Right lobe of liver (tissue), 6 donors: ENCODE measurements at regions not wholly inside any gene's neighbourhood (a gene's known extent, or its start where the extent isn't known, plus 50 kb on each side); places are given as distances from the start of the nearest gene placed in this dataset.
"Not testable (repeated sequence)": the region's sequence is repeated elsewhere in the genome, so short reads cannot be mapped to it uniquely, and the experiment has no call there.

ENCODE experiments used
- ATAC-seq, 4 donors: fragments of 200-7000 bp; cut with Tn5 transposase; one replicate each; pipeline ENCODE4 v1.9.1; 2020; ENCODE audit warnings: mild to moderate bottlenecking in 4 of 4, moderate library complexity in 4 of 4
- DNase-seq, 3 donors: peaks; one replicate each; pipeline ENCODE4 v3.0.0-alpha.2; 2020
- H3K27ac ChIP-seq, 3 donors: fragments of 200-600 bp; one replicate each; pipeline ENCODE4 v1.8.0; 2022
- H3K27me3 ChIP-seq, 2 donors: fragments of 200-600 bp; one replicate each; pipeline ENCODE4 v1.8.0; 2022
- H3K36me3 ChIP-seq, 4 donors: fragments of 200-600 bp; sonication (generic) in 1 of 4; one replicate each; pipeline versions ENCODE4 v1.5.1 to v1.8.0; 2017 to 2022; ENCODE audit warnings: control low read depth in 1 of 4
- H3K4me1 ChIP-seq, 4 donors: fragments of 200-600 bp; sonication (generic) in 1 of 4; one replicate each; pipeline versions ENCODE4 v1.5.1 to v1.8.0; 2017 to 2022; ENCODE audit warnings: control low read depth in 1 of 4
- H3K4me3 ChIP-seq, 3 donors: fragments of 200-600 bp; one replicate each; pipeline ENCODE4 v1.8.0; 2022
- H3K9me3 ChIP-seq, 4 donors: fragments of 200-600 bp; sonication (generic) in 1 of 4; one replicate each; pipeline versions ENCODE4 v1.5.1 to v1.8.0; 2017 to 2022; ENCODE audit warnings: control low read depth in 1 of 4
- POLR2A ChIP-seq: fragments of 450-650 bp; IDR thresholded peaks from one replicate; pipeline ENCODE4 v1.6.1; 2017; ENCODE audit warnings: antibody characterized with exemption, mild to moderate bottlenecking
- WGBS: methylation state at CpG from one replicate; pipeline ENCODE4 v1.1.6; 2018; ENCODE audit warnings: low coverage, low lambda C conversion rate; ENCODE audit not compliant: insufficient coverage; ENCODE audit errors: missing lambda C conversion rate; 5-methylcytosine and 5-hydroxymethylcytosine counted together
- intact Hi-C, 2 donors: fragments of 100-400 bp; cut with DNase I; formaldehyde crosslinking; loops; one replicate each; pipeline versions ENCODE4 v1.11.2 to v1.14.1; 2022
- TF ChIP-seq, protein P1 (sequence below), 4 donors: fragments of 200-600 bp in 3 of 4; fragments of 450-650 bp in 1 of 4; IDR thresholded peaks; one replicate each; pipeline versions ENCODE4 v1.5.1 to v1.8.0; 2016 to 2022; ENCODE audit warnings: antibody characterized with exemption in 4 of 4, mild to moderate bottlenecking in 2 of 4
- donor health status: DM: no; HTN: yes; CAD: no.
- donor health status: DM: no; HTN: no; CAD: no.
- donor health status: DM: no; HTN: no; CAD: no.
- donor health status: DM: no; HTN: yes; CAD: no.
- donor health status: DM: no; HTN: yes; CAD: no.

GRCh38 chr3:191980443-191980842 lies 519.5 kb downstream of the PYDC2 start:
- TF ChIP-seq POLR2A, result no peak
- TF ChIP-seq, protein P1, sequence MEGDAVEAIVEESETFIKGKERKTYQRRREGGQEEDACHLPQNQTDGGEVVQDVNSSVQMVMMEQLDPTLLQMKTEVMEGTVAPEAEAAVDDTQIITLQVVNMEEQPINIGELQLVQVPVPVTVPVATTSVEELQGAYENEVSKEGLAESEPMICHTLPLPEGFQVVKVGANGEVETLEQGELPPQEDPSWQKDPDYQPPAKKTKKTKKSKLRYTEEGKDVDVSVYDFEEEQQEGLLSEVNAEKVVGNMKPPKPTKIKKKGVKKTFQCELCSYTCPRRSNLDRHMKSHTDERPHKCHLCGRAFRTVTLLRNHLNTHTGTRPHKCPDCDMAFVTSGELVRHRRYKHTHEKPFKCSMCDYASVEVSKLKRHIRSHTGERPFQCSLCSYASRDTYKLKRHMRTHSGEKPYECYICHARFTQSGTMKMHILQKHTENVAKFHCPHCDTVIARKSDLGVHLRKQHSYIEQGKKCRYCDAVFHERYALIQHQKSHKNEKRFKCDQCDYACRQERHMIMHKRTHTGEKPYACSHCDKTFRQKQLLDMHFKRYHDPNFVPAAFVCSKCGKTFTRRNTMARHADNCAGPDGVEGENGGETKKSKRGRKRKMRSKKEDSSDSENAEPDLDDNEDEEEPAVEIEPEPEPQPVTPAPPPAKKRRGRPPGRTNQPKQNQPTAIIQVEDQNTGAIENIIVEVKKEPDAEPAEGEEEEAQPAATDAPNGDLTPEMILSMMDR (IDR thresholded peaks at IDR 0.05), result no peak
- intact Hi-C loops, result no loop called here
- no peaks in the 10 kb centered on the region for H3K27me3 ChIP-seq
- WGBS, result 61% methylated on average over 4 of the region's 4 CpGs
- H3K9me3 ChIP-seq, result peaks cover 0 to 3% (median 0%) of the 10 kb centered on the region in 4 donors
- no peaks in the 10 kb centered on the region for H3K4me1 ChIP-seq
- DNase-seq (no peak), ATAC-seq (no peak)
- no peak overlapping the region for H3K27ac ChIP-seq
- no peaks in the 10 kb centered on the region for H3K36me3 ChIP-seq
- H3K4me3 ChIP-seq, result no peak overlapping the region

GRCh38 chr3:191982481-191982880 lies 521.5 kb downstream of the PYDC2 start:
- no peaks in the 10 kb centered on the region for H3K36me3 ChIP-seq
- no peak overlapping the region for H3K4me3 ChIP-seq
- intact Hi-C loops, result no loop called here
- WGBS, result 51% methylated on average over 3 of the region's 3 CpGs
- no peak for DNase-seq
- no peak for ATAC-seq
- TF ChIP-seq POLR2A, result no peak
- TF ChIP-seq, protein P1 (IDR thresholded peaks at IDR 0.05), result no peak
- peaks cover 0 to 3% (median 0%) of the 10 kb centered on the region in 4 donors for H3K9me3 ChIP-seq
- no peaks in the 10 kb centered on the region for H3K4me1 ChIP-seq
- no peaks in the 10 kb centered on the region for H3K27me3 ChIP-seq
- no peak overlapping the region for H3K27ac ChIP-seq

DNA sequence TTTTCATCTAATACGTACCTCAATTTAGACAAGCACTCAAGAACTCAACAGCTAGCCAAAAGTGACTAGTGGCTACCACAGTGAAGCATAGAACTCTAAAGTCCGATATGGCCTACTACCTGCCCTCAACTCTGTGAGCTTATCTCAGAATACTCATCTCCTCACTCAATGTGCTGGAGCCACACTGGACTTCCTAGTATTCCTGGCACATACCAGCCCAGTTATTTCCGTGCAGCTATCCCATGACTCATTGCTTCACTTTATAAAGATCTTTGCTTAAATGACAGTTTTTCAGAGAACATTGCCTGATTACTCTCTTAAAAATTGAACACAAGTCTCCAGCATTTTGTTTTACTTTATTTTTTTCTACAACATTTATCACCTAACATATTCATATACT lies 524.7 kb downstream of the PYDC2 start:
- no peak for ATAC-seq
- intact Hi-C loops, result no loop called here
- WGBS, result 69% methylated on average over 3 of the region's 3 CpGs

GRCh38 chr3:191987831-191988350 lies 526.9 kb downstream of the PYDC2 start:
- no peak overlapping the region for H3K4me3 ChIP-seq
- no peak overlapping the region for H3K27ac ChIP-seq
- no peak for TF ChIP-seq POLR2A
- TF ChIP-seq, protein P1 (IDR thresholded peaks at IDR 0.05), result no peak
- no peaks in the 10 kb centered on the region for H3K9me3 ChIP-seq
- no peaks in the 10 kb centered on the region for H3K36me3 ChIP-seq
- intact Hi-C loops, result no loop called here
- DNase-seq, result no peak
- 40% methylated on average over 1 of the region's 1 CpG for WGBS
- ATAC-seq, result no peak
- no peaks in the 10 kb centered on the region for H3K27me3 ChIP-seq
- no peaks in the 10 kb centered on the region for H3K4me1 ChIP-seq

More for the DNA sequence above, 524.7 kb downstream of the PYDC2 start:
- H3K4me3 ChIP-seq, result no peak overlapping the region
- no peak for TF ChIP-seq POLR2A
- TF ChIP-seq, protein P1 (IDR thresholded peaks at IDR 0.05), result no peak
- no peaks in the 10 kb centered on the region for H3K9me3 ChIP-seq
- no peaks in the 10 kb centered on the region for H3K27me3 ChIP-seq
- DNase-seq, result no peak
- no peaks in the 10 kb centered on the region for H3K36me3 ChIP-seq
- no peaks in the 10 kb centered on the region for H3K4me1 ChIP-seq
- H3K27ac ChIP-seq, result no peak overlapping the region

DNA sequence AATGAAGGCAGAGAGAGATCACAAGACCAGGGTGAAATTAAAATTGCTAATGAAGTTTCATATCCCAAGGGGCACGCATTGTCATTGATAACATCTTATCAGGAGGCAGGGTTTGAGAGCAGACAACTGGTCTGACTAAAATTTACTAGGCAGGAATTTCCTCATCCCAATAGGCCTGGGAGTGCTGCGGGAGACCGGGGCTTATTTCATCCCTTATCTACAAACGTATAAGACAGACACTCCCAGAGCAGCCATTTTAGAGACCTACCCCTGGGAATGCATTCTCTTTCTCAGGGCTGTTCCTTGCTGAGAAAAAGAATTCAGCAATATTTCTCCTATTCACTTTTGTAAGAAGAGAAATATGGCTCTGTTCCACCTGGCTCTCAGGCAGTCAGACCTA lies 533.0 kb downstream of the PYDC2 start:
- DNase-seq, intact Hi-C loops: not testable (repeated sequence)
- 66% methylated on average over 4 of the region's 4 CpGs for WGBS

More for the DNA sequence above, 533.0 kb downstream of the PYDC2 start:
- not testable (repeated sequence) for H3K4me3 ChIP-seq, ATAC-seq, H3K27ac ChIP-seq, H3K4me1 ChIP-seq, H3K9me3 ChIP-seq, H3K27me3 ChIP-seq, H3K36me3 ChIP-seq
